ENCODE measurements at regions not wholly inside any gene's neighbourhood (a gene's known extent, or its start where the extent isn't known, plus 50 kb on each side); places are given as distances from the start of the nearest gene placed in this dataset.

DNA sequence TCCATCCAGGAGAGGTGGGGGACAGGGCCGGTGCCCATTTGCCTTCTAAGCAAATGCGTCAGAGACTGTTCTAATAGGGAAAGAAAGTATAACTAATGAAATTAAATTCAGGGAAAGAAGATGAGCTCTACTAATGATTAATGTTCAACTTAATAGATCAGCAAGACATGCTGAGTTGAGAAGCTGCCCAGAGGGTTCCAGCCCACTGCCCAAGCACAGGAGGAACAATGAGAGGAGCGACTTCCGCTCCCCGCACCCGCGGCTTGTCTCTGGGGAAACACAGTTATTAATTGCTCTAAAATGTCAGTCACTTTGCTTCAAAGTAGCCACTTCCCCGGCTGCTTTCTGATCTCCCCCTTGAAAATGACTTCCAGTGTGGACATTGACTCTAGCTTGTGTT, 331.3 kb downstream of the UQCRFS1 start:
- TF ChIP-seq SREBF2 (IDR thresholded peaks at IDR 0.05; ENCODE audit: low read length) (no peak), EZH2 (IDR thresholded peaks at IDR 0.05; ENCODE audit: borderline replicate concordance, control insufficient read depth, low read depth, low read length) (no peak), HDAC2 (IDR thresholded peaks at IDR 0.05) (no peak), NFIC (IDR thresholded peaks at IDR 0.05; ENCODE audit: low read depth, low read length) (no peak), CEBPB (IDR thresholded peaks at IDR 0.05; ENCODE audit: borderline replicate concordance in 1 of 2, low read depth in 2 of 2, low read length in 2 of 2) (no peak), SREBF1 (IDR thresholded peaks at IDR 0.05; ENCODE audit: low read length) (no peak), POLR2A (IDR thresholded peaks at IDR 0.05; ENCODE audit: low read depth, low read length) (no peak), GATAD2B (conservative IDR thresholded peaks at IDR 0.05; ENCODE audit: low read depth) (no peak), BHLHE40 (IDR thresholded peaks at IDR 0.05; ENCODE audit: borderline replicate concordance in 1 of 2, low read depth in 2 of 2, low read length in 1 of 2) (no peak), TAF1 (IDR thresholded peaks at IDR 0.05; ENCODE audit: borderline replicate concordance, low read depth, low read length) (no peak), MEF2A (IDR thresholded peaks at IDR 0.05; ENCODE audit: insufficient read depth, low read depth, low read length) (no peak)
- TF ChIP-seq, protein P1, sequence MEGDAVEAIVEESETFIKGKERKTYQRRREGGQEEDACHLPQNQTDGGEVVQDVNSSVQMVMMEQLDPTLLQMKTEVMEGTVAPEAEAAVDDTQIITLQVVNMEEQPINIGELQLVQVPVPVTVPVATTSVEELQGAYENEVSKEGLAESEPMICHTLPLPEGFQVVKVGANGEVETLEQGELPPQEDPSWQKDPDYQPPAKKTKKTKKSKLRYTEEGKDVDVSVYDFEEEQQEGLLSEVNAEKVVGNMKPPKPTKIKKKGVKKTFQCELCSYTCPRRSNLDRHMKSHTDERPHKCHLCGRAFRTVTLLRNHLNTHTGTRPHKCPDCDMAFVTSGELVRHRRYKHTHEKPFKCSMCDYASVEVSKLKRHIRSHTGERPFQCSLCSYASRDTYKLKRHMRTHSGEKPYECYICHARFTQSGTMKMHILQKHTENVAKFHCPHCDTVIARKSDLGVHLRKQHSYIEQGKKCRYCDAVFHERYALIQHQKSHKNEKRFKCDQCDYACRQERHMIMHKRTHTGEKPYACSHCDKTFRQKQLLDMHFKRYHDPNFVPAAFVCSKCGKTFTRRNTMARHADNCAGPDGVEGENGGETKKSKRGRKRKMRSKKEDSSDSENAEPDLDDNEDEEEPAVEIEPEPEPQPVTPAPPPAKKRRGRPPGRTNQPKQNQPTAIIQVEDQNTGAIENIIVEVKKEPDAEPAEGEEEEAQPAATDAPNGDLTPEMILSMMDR (IDR thresholded peaks at IDR 0.05 in 2 of 3, conservative IDR thresholded peaks at IDR 0.05 in 1 of 3; ENCODE audit: control insufficient read depth in 2 of 3, extremely low read depth in 1 of 3, insufficient read depth in 1 of 3, low read depth in 3 of 3, low read length in 3 of 3), result no peak
